A549 (cell line): ENCODE measurements at regions not wholly inside any gene's neighbourhood (a gene's known extent, or its start where the extent isn't known, plus 50 kb on each side); places are given as distances from the start of the nearest gene placed in this dataset.

ENCODE experiments used
- BHLHE40 ChIP-seq: IDR thresholded peaks from 2 replicates; pipeline ENCODE4 v1.6.1; 2012; ENCODE audit warnings: low read depth, low read length, inconsistent platforms
- CHD4 ChIP-seq: fragments of 200-600 bp; sonication (generic); IDR thresholded peaks from 2 replicates; pipeline ENCODE4 v1.6.1; 2016; ENCODE audit warnings: antibody characterized with exemption, mild to moderate bottlenecking, borderline replicate concordance
- MYC ChIP-seq: IDR thresholded peaks from 2 replicates; pipeline ENCODE4 v1.6.1; 2012; ENCODE audit warnings: mild to moderate bottlenecking, inconsistent platforms, low read length, improper control_type of control experiment, borderline replicate concordance
- POLR2A ChIP-seq: IDR thresholded peaks from 2 replicates; pipeline ENCODE4 v1.6.1; 2012; ENCODE audit warnings: mild to moderate bottlenecking, low read length
- RAD21 ChIP-seq, 2 experiments: fragments of >200 bp in 1 of 2; sonication (Bioruptor Twin) in 1 of 2; formaldehyde crosslinking in 1 of 2; IDR thresholded peaks in 1 of 2; conservative IDR thresholded peaks in 1 of 2; 2 replicates in 1 of 2; 3 replicates in 1 of 2; pipeline ENCODE4 v1.6.1; 2012 to 2018; ENCODE audit warnings: inconsistent platforms in 1 of 2
- RCOR1 ChIP-seq: fragments of 150-350 bp; IDR thresholded peaks from 2 replicates; pipeline ENCODE4 v1.6.1; 2014; ENCODE audit warnings: antibody characterized with exemption, low read length, low read depth

DNA sequence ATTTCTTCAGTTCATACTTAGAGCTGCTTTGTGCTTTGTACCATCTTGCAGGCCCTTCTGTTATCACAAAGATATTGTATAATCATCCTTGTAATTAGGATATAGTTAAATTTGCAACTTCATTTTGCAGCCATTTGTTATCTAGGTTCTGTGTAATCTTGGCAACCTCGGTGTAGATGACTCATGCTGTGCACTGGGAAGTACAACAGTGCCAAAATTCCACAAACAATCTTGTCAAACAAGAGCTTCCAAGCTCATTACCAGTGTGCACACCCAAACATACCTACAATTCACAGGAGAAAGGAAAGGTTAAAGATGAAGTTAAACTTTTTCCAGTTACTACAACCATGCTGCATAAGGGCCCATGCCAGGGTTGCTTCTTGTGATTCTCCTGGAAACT, 1231.8 kb downstream of the CDH11 start:
- TF ChIP-seq CHD4 (no peak), MYC (no peak), BHLHE40 (no peak), RCOR1 (no peak), POLR2A (no peak), RAD21 (conservative IDR thresholded peaks at IDR 0.05 in 1 of 2, IDR thresholded peaks at IDR 0.05 in 1 of 2) (no peak)
